GM12891 (cell line): ENCODE measurements at regions not wholly inside any gene's neighbourhood (a gene's known extent, or its start where the extent isn't known, plus 50 kb on each side); places are given as distances from the start of the nearest gene placed in this dataset.

Experiments used
- PAX5 ChIP-seq: IDR thresholded peaks from 2 replicates; pipeline ENCODE4 v1.6.1; 2011; ENCODE audit warnings: low read length, moderate library complexity, mild to moderate bottlenecking; ENCODE audit not compliant: insufficient read depth, severe bottlenecking
- POLR2A ChIP-seq: IDR thresholded peaks from 2 replicates; pipeline ENCODE4 v1.6.1; 2011; ENCODE audit warnings: low read depth, low read length, control low read depth
- POLR2AphosphoS5 ChIP-seq: IDR thresholded peaks from 2 replicates; pipeline ENCODE4 v1.6.1; 2011; ENCODE audit warnings: low read depth, low read length, control low read depth
- TAF1 ChIP-seq: IDR thresholded peaks from 2 replicates; pipeline ENCODE4 v1.6.1; 2011; ENCODE audit warnings: low read depth, low read length, control low read depth

GRCh38 chr5:96121364-96121763 is 159.7 kb upstream of the ELL2 start:
- TF ChIP-seq POLR2A (no peak), PAX5 (no peak), POLR2AphosphoS5 (no peak), TAF1 (no peak)
